ENCODE measurements at regions not wholly inside any gene's neighbourhood (a gene's known extent, or its start where the extent isn't known, plus 50 kb on each side); places are given as distances from the start of the nearest gene placed in this dataset.
A peak's percentile ranks its signal among the peaks of the same experiment; 100 is the strongest.
"Not testable (repeated sequence)": the region's sequence is repeated elsewhere in the genome, so short reads cannot be mapped to it uniquely, and the experiment has no call there.

DNA sequence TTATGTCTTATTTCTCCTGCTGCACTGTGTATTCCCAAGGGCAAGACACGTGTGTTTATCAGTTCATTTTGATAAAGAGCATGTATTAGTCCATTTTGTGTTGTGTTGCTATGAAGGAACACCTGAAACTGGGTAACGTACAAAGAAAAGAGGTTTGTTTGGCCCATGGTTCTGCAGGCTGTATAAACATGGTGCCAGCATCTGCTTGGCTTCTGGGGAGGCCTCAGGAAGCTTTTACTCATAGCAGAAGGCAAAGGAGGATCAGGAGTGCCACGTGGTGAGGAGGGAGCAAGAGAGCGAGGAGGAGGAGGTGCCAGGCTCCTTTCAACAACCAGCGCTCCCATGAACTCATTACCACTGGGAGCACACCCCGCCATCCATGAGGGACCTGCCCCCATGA lies 214.0 kb downstream of the UQCRFS1 start:
- no peak for DNase-seq (ENCODE audit: low read depth)
- H3K4me3 ChIP-seq (ENCODE audit: control insufficient read depth, low read depth, low read length): no peak overlapping the region
- TF ChIP-seq, protein P1, sequence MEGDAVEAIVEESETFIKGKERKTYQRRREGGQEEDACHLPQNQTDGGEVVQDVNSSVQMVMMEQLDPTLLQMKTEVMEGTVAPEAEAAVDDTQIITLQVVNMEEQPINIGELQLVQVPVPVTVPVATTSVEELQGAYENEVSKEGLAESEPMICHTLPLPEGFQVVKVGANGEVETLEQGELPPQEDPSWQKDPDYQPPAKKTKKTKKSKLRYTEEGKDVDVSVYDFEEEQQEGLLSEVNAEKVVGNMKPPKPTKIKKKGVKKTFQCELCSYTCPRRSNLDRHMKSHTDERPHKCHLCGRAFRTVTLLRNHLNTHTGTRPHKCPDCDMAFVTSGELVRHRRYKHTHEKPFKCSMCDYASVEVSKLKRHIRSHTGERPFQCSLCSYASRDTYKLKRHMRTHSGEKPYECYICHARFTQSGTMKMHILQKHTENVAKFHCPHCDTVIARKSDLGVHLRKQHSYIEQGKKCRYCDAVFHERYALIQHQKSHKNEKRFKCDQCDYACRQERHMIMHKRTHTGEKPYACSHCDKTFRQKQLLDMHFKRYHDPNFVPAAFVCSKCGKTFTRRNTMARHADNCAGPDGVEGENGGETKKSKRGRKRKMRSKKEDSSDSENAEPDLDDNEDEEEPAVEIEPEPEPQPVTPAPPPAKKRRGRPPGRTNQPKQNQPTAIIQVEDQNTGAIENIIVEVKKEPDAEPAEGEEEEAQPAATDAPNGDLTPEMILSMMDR (IDR thresholded peaks at IDR 0.05; ENCODE audit: control insufficient read depth, insufficient read depth, low read depth, low read length, missing control alignments): no peak

- not testable (repeated sequence) for H3K4me3 ChIP-seq (ENCODE audit: control insufficient read depth, low read depth, low read length); DNase-seq (ENCODE audit: low read depth)
Measured at GRCh38 chr19:28997866-28998265, 215.1 kb downstream of the UQCRFS1 start.

GRCh38 chr19:28990522-28990921 lies 222.4 kb downstream of the UQCRFS1 start:
- H3K4me3 ChIP-seq (ENCODE audit: control insufficient read depth, low read depth, low read length): no peak overlapping the region
- TF ChIP-seq, protein P1 (IDR thresholded peaks at IDR 0.05; ENCODE audit: control insufficient read depth, insufficient read depth, low read depth, low read length, missing control alignments): peak; percentile 1
- no peak for DNase-seq (ENCODE audit: low read depth)

- no peak overlapping the region for H3K4me3 ChIP-seq (ENCODE audit: control insufficient read depth, low read depth, low read length)
- DNase-seq (ENCODE audit: low read depth): no peak
- TF ChIP-seq, protein P1 (IDR thresholded peaks at IDR 0.05; ENCODE audit: control insufficient read depth, insufficient read depth, low read depth, low read length, missing control alignments): no peak
Measured at GRCh38 chr19:28989739-28990138, 223.2 kb downstream of the UQCRFS1 start.

- TF ChIP-seq, protein P1 (IDR thresholded peaks at IDR 0.05; ENCODE audit: control insufficient read depth, insufficient read depth, low read depth, low read length, missing control alignments): no peak
- no peak overlapping the region for H3K4me3 ChIP-seq (ENCODE audit: control insufficient read depth, low read depth, low read length)
- DNase-seq (ENCODE audit: low read depth): no peak
Measured at GRCh38 chr19:28988066-28988465, 224.9 kb downstream of the UQCRFS1 start.

DNA sequence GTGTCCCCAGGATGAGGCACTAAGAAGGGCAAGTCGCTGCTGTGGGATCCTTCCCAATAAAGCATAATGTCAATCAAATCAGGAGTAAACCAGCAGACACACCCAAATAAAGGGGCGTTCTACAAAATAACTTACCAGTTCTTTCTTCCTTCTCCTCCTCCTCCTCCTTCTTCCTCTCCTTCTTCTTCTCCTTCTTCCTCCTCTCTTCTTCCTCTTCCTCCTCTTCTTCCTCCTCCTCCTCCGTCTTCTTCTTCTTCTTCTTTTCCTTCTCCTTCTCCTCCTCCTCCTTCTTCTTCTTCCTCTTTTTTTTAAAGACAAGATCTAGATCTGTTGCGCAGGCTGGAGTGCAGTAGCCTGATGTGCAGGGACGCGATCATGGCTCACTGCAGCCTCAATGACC lies 225.8 kb downstream of the UQCRFS1 start:
- TF ChIP-seq, protein P1 (IDR thresholded peaks at IDR 0.05; ENCODE audit: control insufficient read depth, insufficient read depth, low read depth, low read length, missing control alignments): no peak
- no peak for DNase-seq (ENCODE audit: low read depth)
- no peak overlapping the region for H3K4me3 ChIP-seq (ENCODE audit: control insufficient read depth, low read depth, low read length)

- DNase-seq (ENCODE audit: low read depth): no peak
- TF ChIP-seq, protein P1 (IDR thresholded peaks at IDR 0.05; ENCODE audit: control insufficient read depth, insufficient read depth, low read depth, low read length, missing control alignments): no peak
- no peak overlapping the region for H3K4me3 ChIP-seq (ENCODE audit: control insufficient read depth, low read depth, low read length)
Measured at GRCh38 chr19:28985201-28985600, 227.8 kb downstream of the UQCRFS1 start.
